ENCODE measurements at regions not wholly inside any gene's neighbourhood (a gene's known extent, or its start where the extent isn't known, plus 50 kb on each side); places are given as distances from the start of the nearest gene placed in this dataset.

DNA sequence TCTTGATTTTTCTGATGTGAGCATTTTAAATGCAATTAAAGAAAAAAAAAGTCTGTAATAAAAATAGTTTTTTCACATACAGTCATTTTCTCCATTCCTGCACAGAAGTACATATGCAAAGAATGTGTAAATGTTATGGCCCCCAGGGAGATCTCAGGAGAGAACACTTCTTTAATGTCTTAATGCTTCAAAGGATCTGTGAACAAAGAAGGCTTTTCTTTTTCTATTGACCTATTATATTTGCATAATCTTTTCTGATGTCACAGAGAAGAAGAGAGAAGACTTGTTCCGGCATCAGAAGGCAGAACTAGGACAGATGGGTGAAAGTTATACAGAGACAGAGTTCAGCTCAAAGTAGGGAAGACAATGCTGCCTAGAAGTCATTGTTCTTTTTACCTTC is 413.5 kb upstream of the STXBP6 start:
- TF ChIP-seq, protein P1, sequence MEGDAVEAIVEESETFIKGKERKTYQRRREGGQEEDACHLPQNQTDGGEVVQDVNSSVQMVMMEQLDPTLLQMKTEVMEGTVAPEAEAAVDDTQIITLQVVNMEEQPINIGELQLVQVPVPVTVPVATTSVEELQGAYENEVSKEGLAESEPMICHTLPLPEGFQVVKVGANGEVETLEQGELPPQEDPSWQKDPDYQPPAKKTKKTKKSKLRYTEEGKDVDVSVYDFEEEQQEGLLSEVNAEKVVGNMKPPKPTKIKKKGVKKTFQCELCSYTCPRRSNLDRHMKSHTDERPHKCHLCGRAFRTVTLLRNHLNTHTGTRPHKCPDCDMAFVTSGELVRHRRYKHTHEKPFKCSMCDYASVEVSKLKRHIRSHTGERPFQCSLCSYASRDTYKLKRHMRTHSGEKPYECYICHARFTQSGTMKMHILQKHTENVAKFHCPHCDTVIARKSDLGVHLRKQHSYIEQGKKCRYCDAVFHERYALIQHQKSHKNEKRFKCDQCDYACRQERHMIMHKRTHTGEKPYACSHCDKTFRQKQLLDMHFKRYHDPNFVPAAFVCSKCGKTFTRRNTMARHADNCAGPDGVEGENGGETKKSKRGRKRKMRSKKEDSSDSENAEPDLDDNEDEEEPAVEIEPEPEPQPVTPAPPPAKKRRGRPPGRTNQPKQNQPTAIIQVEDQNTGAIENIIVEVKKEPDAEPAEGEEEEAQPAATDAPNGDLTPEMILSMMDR (IDR thresholded peaks at IDR 0.05), result no peak
- no peak for TF ChIP-seq POLR2A (IDR thresholded peaks at IDR 0.05)
- no peak for TF ChIP-seq EP300 (IDR thresholded peaks at IDR 0.05)

All from tibial nerve (tissue), 4 donors.